ENCODE measurements at regions not wholly inside any gene's neighbourhood (a gene's known extent, or its start where the extent isn't known, plus 50 kb on each side); places are given as distances from the start of the nearest gene placed in this dataset.

DNA sequence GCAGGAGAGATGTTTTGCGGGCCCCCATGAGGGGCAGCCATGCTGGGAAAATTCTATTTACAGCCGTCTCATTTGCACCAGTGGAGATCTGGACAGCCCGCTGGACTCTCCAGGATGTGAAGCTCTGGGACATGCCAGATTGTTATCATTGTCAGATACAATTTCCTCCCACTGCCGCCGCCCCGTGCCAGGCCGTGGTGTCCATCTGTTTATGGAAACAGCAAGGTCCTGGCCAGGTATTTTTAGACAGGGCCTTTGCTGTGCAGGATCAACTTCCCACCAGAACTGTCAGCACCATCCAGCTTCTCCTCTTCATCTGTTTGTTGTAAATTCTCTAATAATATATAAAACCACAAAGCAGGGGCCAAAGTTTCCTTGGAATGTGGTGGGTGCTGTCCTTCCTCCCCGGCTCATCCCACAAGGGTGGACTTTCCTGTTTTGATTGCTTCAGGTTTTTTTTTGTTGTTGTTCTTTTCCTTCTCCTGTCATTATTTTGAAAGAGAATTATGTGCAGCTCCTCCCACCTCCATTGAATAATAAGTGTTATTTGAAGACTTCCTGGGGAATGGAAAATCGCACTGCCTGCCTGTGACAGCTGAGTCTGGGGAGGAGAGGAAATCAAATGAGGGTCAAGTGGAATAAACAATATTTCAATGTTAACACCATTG, 398.1 kb downstream of the TNS1 start:
- no peak for DNase-seq (ENCODE audit: low read depth)
- H3K4me1 ChIP-seq (ENCODE audit: insufficient read depth, low read length) = peaks cover 2% of the 10 kb centered on the region
- peaks cover 2% of the 10 kb centered on the region for H3K9me3 Mint-ChIP-seq (ENCODE audit: unreplicated experiment)
- peaks cover 2% of the 10 kb centered on the region for H3K27me3 Mint-ChIP-seq (ENCODE audit: low read depth, unreplicated experiment)
- H4K20me1 ChIP-seq (ENCODE audit: insufficient read depth, low read length) = no peaks in the 10 kb centered on the region
- no peak overlapping the region for H2AFZ ChIP-seq (ENCODE audit: low read depth, low read length)
- H3K4me1 Mint-ChIP-seq (ENCODE audit: low read depth, unreplicated experiment) = peaks cover 19% of the 10 kb centered on the region
- no peak overlapping the region for H3K4me3 ChIP-seq (ENCODE audit: insufficient read depth, low read depth, low read length)
- H3K27ac Mint-ChIP-seq (ENCODE audit: unreplicated experiment) = no peak overlapping the region
- peaks cover 21% of the 10 kb centered on the region for H3K27me3 ChIP-seq (ENCODE audit: insufficient read depth, low read length)
- H3K4me2 ChIP-seq (ENCODE audit: low read length) = no peak overlapping the region
- TF ChIP-seq EZH2 (IDR thresholded peaks at IDR 0.05; ENCODE audit: insufficient read depth, low read length) = no peak
- TF ChIP-seq, protein P1, sequence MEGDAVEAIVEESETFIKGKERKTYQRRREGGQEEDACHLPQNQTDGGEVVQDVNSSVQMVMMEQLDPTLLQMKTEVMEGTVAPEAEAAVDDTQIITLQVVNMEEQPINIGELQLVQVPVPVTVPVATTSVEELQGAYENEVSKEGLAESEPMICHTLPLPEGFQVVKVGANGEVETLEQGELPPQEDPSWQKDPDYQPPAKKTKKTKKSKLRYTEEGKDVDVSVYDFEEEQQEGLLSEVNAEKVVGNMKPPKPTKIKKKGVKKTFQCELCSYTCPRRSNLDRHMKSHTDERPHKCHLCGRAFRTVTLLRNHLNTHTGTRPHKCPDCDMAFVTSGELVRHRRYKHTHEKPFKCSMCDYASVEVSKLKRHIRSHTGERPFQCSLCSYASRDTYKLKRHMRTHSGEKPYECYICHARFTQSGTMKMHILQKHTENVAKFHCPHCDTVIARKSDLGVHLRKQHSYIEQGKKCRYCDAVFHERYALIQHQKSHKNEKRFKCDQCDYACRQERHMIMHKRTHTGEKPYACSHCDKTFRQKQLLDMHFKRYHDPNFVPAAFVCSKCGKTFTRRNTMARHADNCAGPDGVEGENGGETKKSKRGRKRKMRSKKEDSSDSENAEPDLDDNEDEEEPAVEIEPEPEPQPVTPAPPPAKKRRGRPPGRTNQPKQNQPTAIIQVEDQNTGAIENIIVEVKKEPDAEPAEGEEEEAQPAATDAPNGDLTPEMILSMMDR (IDR thresholded peaks at IDR 0.05; ENCODE audit: insufficient read depth, low read depth, low read length) = no peak
- no peaks in the 10 kb centered on the region for H3K36me3 ChIP-seq (ENCODE audit: insufficient read depth, low read length)
- H3K4me3 Mint-ChIP-seq (ENCODE audit: unreplicated experiment) = no peak overlapping the region
- no peak overlapping the region for H3K27ac ChIP-seq (ENCODE audit: low read depth, low read length)
- no peaks in the 10 kb centered on the region for H3K9me3 ChIP-seq (ENCODE audit: insufficient read depth, low read depth, low read length)
- no peak overlapping the region for H3K9ac ChIP-seq (ENCODE audit: low read length)
- FAIRE-seq = no peak
- H3K79me2 ChIP-seq (ENCODE audit: insufficient read depth, low read length) = no peaks in the 10 kb centered on the region
- H3K36me3 Mint-ChIP-seq (ENCODE audit: low read depth, unreplicated experiment) = peaks cover 7% of the 10 kb centered on the region

DNA sequence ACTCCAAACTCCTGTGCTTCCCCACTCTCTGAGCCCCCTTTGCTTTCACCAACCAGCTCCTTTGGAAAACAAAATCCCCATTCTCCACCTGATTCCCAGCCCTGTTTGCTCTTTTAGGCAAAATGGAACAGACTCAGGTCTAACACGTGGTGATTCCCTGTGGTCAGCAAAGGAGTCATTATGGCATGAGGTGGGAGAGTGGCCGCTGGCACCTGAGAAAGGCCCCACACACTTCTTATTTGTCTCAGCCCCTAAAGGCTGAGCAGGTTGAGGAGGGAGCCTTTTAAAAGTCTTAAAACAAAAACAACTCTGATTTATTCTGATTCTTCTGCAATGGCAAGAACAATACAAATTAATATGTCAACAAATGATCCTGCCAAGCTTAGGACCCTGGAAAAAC, 401.2 kb downstream of the TNS1 start:
- TF ChIP-seq, protein P1 (IDR thresholded peaks at IDR 0.05; ENCODE audit: insufficient read depth, low read depth, low read length) = no peak
- TF ChIP-seq EZH2 (IDR thresholded peaks at IDR 0.05; ENCODE audit: insufficient read depth, low read length) = no peak
- H3K27ac Mint-ChIP-seq (ENCODE audit: unreplicated experiment) = no peak overlapping the region
- Histone ChIP-seq H3K9ac (ENCODE audit: low read length) (no peak overlapping the region), H2AFZ (ENCODE audit: low read depth, low read length) (no peak overlapping the region), H4K20me1 (ENCODE audit: insufficient read depth, low read length) (no peaks in the 10 kb centered on the region), H3K27me3 (ENCODE audit: insufficient read depth, low read length) (peaks cover 26% of the 10 kb centered on the region), H3K4me2 (ENCODE audit: low read length) (no peak overlapping the region), H3K27ac (ENCODE audit: low read depth, low read length) (no peak overlapping the region), H3K9me3 (ENCODE audit: insufficient read depth, low read depth, low read length) (no peaks in the 10 kb centered on the region), H3K79me2 (ENCODE audit: insufficient read depth, low read length) (no peaks in the 10 kb centered on the region), H3K36me3 (ENCODE audit: insufficient read depth, low read length) (no peaks in the 10 kb centered on the region), H3K4me3 (ENCODE audit: insufficient read depth, low read depth, low read length) (no peak overlapping the region), H3K4me1 (ENCODE audit: insufficient read depth, low read length) (no peaks in the 10 kb centered on the region)
- DNase-seq (ENCODE audit: low read depth) (no peak), FAIRE-seq (no peak)
- H3K4me1 Mint-ChIP-seq (ENCODE audit: low read depth, unreplicated experiment) = peaks cover 24% of the 10 kb centered on the region
- peaks cover 4% of the 10 kb centered on the region for H3K27me3 Mint-ChIP-seq (ENCODE audit: low read depth, unreplicated experiment)
- no peak overlapping the region for H3K4me3 Mint-ChIP-seq (ENCODE audit: unreplicated experiment)
- peaks cover 1% of the 10 kb centered on the region for H3K9me3 Mint-ChIP-seq (ENCODE audit: unreplicated experiment)
- peaks cover 5% of the 10 kb centered on the region for H3K36me3 Mint-ChIP-seq (ENCODE audit: low read depth, unreplicated experiment)

DNA sequence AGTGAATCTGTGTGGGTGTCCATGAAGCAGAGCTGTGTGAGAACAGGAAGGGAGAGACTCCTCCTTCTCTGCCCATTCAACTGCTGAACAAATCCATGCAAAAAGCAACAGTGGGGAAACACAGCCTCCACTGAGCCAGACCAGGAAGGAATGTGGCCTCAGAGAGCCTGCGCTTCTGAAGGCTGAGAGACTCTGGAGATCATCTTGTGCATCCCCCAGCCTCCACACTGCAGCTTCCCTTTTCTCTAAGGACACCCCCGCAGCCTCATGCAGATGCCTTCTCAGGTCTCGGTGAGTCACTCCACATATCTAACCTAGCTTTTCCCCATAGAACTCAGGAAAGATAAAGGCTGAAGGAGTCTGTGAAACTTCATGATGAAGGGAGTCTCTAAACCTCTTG, 402.9 kb downstream of the TNS1 start:
- Mint-ChIP-seq H3K36me3 (ENCODE audit: low read depth, unreplicated experiment) (peaks cover 5% of the 10 kb centered on the region), H3K4me3 (ENCODE audit: unreplicated experiment) (no peak overlapping the region), H3K27ac (ENCODE audit: unreplicated experiment) (no peak overlapping the region), H3K9me3 (ENCODE audit: unreplicated experiment) (peaks cover 1% of the 10 kb centered on the region), H3K4me1 (ENCODE audit: low read depth, unreplicated experiment) (peaks cover 20% of the 10 kb centered on the region), H3K27me3 (ENCODE audit: low read depth, unreplicated experiment) (peaks cover 6% of the 10 kb centered on the region)
- no peak overlapping the region for H3K27ac ChIP-seq (ENCODE audit: low read depth, low read length)
- H3K79me2 ChIP-seq (ENCODE audit: insufficient read depth, low read length) = no peaks in the 10 kb centered on the region
- H3K4me1 ChIP-seq (ENCODE audit: insufficient read depth, low read length) = no peaks in the 10 kb centered on the region
- H3K4me3 ChIP-seq (ENCODE audit: insufficient read depth, low read depth, low read length) = no peak overlapping the region
- no peaks in the 10 kb centered on the region for H3K36me3 ChIP-seq (ENCODE audit: insufficient read depth, low read length)
- H3K9me3 ChIP-seq (ENCODE audit: insufficient read depth, low read depth, low read length) = no peaks in the 10 kb centered on the region
- H3K4me2 ChIP-seq (ENCODE audit: low read length) = no peak overlapping the region
- FAIRE-seq (no peak), DNase-seq (ENCODE audit: low read depth) (peak; percentile 9)
- H4K20me1 ChIP-seq (ENCODE audit: insufficient read depth, low read length) = no peaks in the 10 kb centered on the region
- no peak for TF ChIP-seq EZH2 (IDR thresholded peaks at IDR 0.05; ENCODE audit: insufficient read depth, low read length)
- TF ChIP-seq, protein P1 (IDR thresholded peaks at IDR 0.05; ENCODE audit: insufficient read depth, low read depth, low read length) = no peak
- H3K27me3 ChIP-seq (ENCODE audit: insufficient read depth, low read length) = peaks cover 33% of the 10 kb centered on the region
- H2AFZ ChIP-seq (ENCODE audit: low read depth, low read length) = no peak overlapping the region
- no peak overlapping the region for H3K9ac ChIP-seq (ENCODE audit: low read length)
